HG03565 (cell line): ENCODE measurements at regions not wholly inside any gene's neighbourhood (a gene's known extent, or its start where the extent isn't known, plus 50 kb on each side); places are given as distances from the start of the nearest gene placed in this dataset.

Experiments
- ATAC-seq: cut with Tn5 transposase; IDR thresholded peaks from one replicate; pipeline ENCODE4 v1.9.1; 2021; ENCODE audit warnings: mild to moderate bottlenecking, moderate library complexity; ENCODE audit not compliant: unreplicated experiment

DNA sequence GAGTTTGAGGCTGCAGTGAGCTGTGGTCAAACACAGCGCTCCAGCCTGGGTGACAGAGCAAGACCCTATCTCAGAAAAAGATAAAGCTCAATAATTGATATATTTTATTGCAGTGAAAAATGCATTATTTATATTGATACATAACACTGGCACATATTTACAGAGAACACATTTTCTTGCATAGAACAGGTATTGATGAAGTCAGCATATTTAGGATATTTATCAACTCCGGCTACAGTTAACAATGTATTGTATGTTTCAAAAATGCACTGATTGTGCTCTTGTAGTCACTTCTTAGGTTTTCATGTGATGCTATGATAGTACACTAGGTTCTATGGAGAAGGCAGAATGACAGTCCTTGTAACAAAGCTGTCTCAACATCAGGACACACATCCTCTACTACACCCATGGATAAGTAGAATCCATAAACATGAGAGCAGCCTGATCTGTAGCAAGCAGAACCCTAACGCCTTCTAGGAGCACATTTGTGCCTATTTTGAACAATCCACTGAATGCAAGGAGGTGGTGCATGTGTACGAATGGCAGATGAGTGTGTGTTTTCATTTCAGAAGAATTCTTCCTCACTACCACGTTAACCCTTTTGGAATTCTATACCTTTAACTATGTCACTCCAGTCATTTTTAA is 586.1 kb upstream of the CELF2 start:
- no peak for ATAC-seq

DNA sequence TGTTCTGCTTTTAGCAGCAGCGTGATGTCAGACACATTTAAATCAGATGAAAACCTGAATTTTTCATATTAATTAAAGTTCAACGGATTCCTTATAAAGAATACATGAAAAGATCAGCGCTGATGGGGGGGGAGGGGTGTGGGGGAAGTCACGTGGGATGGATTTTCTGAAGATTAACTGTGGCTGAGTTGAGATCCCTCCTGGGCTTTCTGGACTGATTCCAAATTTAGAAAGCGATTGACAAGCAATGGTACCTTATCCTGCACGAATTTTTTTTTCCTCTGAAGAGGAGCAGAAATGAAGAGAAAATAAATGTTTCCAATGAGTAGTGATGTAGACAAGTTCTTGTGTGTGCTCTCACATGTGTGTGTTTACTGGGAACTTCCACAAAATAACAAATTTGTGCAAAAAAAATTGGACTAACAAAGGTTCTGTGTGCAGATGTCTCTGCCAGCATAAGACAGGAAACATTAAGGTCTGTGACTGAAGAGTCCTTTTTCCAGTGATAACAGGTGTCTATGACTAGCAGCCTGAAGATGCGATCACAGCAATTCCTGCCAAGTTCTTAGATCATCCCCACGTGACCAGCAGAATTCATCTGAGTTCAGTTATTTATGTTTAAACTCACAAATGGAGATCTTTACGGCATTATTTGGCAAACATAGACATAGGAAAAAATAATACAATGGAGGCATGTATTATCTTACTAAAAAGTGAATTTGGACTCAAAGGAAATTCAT is 585.2 kb upstream of the CELF2 start:
- ATAC-seq = no peak

DNA sequence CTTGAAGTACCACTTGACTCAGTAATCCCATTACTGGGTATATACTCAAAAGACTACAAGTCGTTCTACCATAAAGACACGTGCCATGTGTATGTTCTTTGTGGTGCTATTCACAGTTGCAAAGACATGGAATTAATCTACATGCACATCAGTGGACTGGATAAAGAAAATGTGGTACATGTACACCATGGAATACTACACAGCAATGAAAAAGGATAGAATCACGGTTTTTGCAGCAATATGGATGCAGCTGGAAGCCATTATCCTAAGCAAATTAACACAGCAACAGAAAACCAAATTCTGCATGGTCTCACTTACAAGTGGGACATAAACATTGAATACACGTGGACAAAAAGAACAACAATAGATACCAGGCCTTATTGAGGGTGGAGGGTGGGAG is 583.4 kb upstream of the CELF2 start:
- no peak for ATAC-seq

DNA sequence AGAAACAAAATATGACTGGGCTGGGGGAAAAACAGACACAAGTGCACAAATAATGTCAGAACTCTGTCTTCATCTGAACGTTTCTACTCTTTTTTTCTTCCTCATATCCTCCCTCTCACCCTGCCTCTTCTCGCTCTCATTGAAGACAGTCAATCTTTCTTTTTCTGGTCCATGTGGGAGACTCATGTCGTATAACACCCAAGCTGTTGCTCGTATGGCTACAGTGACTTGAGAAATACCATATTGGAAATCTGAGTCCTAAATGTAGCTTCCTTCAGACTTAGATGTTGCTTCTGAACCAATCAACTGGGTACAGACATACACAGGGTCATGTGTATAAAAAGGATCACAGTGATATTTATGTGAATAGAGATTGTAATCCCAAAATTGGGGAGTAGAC is 579.8 kb upstream of the CELF2 start:
- no peak for ATAC-seq

DNA sequence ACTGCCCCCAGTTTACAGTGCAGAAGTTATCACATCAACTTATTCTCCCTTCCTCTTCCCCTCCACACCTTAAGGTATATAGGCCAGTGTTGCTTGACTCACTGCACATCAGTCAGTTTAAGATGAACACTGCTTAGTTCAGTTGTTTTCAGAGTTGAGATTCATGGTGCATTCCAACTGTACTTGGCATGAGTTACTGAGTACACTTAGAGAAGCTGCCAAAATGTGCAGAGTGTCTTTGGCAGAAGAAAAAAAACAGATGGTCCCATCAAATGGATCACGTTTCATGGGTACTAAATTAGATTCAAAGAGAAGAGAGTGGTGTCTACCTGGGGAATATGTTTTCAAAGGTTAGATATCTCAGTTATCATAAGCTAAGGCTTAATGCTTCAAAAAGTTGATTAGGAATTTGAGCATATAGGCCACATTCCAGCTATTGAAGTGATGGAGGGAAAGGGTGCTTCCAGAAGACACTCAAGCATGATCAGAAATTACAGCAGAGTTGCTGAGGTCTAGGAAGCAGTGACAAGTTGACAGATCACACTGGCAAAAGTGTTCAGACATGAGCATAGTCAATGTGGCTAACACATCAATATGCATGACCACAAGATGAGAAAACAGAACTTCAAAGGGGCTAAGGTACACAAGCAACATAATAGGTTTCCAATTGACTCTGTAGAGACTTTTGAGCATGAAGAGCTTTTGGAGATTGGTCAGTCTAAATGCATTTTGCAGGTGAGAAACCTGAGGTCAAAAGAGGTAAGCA is 579.2 kb upstream of the CELF2 start:
- no peak for ATAC-seq

DNA sequence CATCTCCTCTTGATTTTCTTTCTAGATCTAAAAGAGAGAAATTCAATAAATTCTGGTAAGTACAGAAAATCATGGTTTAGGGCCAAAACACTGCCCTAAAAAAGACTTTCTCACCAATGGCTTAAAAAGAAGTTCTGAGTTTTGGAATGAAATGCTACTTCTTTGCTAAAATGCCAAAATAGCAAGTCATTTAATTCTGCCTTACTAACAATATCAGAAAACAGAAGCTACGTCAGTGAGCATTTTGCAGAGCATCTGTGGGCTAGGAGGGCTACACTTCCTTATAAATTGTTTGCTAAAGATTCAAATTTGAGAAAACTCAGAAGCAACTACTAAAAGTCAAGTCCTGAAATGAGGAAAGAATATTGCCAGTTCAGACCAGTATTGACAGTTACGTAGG is 560.8 kb upstream of the CELF2 start:
- no peak for ATAC-seq

DNA sequence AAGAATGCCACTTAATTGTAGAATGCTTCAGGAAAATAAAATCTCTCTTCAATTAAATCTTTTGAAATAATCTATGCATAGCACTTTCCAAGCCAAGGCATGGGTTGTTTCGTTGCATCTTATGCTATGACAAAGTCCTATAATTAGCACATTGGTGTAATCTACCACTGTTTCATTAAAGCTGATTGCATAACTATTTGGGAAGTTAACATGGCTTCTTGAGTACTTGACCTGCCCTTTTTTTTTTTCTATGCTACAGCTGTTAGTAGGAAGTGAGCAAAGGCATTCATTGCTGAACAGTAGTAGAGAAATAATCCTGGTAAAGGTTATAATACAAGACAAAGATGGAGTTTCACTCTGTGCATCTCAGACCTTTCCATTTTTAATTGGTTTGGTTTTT is 557.2 kb upstream of the CELF2 start:
- ATAC-seq = no peak

DNA sequence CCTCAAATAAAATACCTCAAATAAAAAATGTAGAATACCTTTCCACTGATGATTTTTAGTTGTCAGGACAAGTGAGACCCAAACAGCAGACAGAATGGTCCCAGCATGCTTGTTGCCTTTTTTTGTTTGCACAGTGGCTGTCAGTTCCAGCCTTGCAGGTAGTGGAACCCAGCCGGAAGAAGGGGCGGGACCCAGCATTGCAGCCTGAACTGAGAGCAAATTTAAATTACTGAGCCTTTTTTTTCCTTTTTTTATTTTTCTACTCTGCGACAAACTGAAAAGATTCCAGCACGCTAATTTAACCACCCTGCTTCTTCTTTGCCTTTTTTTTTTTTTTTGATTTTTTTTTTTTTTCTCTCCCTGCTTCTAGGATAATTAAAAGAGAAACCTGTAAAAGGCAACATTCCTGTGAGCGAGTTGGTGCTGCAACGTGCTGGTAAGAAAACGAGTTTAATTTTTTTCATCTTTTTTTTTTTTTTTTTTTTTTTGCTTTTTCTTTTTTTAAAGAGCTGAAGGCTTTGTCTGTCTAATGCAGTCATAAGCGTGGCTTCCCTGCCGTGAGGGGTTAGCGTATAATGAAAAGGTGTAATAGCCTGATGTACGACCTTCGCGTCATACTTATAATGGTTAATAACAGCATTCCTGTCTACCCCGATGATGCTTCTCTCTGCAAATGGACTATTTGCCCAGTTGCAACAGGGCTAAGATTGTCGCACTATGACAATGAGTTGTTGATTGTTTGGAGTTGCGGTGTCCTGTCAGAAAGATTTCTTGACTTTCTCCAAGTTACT is 555.3 kb upstream of the CELF2 start:
- no peak for ATAC-seq

DNA sequence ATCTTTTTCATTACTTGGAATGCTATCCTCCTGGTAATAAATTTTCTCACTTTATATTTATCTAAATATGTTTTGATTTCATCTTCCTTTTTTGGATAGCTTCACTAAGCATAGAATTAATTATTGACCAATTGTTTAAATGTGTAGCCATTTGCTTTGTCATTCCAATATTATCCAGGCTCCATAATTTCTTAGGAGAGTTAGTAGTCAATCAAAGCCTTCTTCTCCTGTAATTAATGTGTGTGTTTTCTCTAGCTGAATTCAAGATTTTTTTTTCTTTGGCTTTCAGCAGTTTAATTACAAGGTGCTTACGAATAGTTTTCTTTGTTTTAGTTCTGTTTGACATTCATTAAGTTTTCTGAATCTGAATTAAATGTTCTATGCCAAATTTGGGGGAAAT is 545.9 kb upstream of the CELF2 start:
- no peak for ATAC-seq

DNA sequence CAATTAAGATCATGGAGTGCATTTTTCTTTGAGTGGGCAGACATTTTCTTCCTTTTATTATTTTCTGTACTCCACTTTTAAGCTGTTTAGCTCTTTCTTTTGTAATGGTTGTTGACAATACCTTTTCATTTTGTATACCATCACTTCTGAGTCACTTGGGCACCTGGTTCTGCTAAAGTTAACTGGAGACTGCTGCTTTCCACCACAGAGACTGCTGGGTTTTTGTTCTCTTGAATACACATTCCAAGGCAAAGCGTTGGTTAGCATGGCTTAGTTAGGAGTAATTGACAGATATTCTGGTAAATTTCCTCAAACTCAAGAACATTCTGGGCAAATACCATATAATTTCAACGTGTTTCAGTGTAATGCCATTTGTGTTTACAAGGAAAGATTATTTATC is 541.9 kb upstream of the CELF2 start:
- no peak for ATAC-seq

DNA sequence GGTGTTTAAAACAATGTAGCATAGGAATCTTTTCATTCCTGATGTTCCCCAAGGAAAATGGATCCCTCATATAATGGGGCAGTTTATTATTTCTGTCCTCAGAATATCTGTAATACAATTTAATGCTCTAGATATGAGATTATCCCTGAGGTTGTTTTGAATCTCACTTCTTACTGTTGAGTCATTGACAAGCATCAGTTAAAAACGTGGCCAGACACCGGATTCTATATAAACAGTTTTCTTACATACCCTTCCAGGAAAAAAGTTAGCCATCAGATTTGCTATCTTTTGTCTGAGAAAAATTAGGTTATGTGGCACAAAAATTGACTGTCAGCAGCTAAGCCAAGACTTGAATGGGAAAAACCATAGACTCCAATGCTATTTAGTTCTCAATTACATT is 539.8 kb upstream of the CELF2 start:
- ATAC-seq = no peak

DNA sequence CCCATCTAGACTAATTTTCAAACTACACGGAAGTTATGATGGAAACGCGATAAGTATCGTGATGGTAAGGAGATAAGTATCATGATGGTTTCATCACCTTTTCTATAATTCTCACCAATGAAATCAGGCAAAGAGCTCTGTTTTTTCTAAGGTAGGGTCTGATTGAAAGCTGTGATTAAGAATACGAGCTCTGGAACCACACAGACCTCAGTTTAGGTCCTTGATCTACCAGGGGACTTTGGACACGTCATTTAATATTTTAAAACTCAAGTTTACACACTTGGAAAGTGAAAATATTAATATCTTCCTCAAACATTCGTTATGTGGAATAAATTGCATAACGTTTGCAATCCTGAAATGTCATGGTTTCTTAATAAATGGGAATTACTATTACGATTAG is 538.2 kb upstream of the CELF2 start:
- ATAC-seq = no peak

DNA sequence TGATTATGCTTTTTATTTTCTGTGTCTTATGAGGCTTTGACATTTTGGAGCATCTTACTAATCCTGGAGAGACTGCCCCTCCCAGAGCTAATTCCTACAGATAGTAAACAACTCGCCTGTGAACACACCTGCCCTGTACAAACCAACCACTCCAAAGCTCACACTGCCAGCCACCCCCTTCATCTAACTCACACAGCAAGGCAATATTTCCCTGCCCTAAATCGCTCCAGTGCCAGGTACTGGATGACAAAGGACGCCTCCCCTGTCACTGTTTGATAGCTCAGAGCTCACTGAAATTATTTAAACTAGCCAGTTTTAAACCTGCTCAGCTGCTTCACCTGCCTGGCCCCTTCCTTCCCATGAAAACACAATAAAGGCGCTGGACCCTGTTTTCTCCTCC is 535.1 kb upstream of the CELF2 start:
- no peak for ATAC-seq

DNA sequence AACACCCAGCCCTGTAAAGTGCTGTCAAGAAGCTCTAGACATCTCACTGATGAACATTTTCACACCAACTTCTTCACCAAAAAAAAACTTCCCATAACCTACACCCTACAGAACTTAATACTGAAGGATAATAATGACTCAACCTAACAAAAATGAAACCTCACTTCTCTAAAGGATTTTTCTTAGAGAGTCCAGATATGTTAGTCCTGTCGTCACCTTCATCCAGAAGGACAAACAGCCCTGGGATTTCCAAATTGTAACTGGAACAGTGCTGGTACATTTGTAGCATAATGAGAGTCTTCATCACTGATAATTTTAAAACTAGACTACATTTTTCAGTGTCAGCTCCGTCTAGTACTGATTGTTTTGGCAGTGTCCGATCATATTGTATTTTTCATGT is 528.6 kb upstream of the CELF2 start:
- ATAC-seq = no peak

DNA sequence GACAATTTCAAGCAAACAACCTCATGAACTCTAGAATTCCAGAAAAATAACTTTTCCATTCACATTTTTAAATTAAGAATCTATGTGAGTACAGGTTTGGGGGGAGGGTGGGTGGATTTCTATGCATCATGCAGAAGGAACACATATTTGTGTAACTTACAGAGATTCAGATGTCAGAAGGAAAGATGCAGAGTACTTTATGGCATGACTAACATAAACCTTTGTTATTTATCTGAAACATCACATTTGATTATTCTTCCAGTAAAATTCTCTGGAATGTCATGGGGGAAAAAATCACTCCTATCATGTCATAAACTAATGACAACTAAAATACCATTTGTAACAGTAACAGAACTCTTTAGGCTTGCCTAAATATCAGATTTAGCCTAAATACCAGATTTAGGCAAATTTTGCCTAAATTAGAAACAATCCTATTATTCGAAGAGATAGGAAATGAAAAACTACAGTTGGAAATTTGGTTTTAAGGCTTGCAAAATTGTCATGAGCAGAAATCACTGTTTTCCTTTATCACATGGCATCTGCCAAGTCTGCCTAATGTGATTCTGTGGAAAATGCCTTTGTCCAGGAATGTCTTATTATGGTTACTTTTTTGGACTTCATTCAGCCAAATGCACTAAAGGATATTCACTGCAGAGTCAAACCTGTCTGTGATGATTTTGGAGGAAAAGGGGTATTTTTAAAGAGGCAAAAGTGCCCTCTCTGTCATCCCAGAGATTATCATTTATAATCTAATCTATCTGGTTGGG is 527.7 kb upstream of the CELF2 start:
- no peak for ATAC-seq

DNA sequence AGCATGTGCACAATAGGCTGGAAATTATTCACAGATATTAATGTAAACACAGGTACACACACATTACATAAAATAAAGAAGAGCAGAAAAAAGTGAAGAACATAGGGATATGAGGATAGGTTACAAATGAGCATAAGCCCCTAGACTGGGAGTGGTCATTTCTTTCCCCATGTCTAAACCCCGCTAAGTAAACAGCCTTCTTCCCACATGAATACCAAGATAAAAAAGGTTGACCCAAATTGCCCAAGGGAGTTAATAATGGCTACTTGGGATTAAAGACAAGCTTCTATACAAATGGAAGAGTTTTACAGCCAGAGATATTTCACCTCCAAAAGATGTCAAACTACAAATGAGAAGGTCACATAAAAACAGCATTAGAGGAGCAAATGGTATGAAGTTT is 527.1 kb upstream of the CELF2 start:
- no peak for ATAC-seq

DNA sequence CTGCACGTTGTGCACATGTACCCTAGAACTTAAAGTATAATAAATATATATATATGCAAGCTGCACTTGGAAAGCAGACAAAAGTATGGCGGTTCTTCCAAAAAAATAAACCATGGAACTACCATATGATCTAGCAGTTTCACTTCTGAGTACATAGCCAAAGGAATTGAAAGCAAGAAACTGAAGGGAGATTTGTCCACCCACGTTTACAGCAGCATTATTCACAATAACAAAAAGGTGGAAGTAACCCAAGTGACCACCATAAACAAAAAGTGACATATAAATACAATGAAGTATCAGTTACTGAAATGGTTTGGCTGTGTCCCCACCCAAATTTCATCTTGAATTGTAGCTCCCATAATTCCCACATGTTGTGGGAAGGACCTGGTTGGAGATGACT is 525.3 kb upstream of the CELF2 start:
- no peak for ATAC-seq

DNA sequence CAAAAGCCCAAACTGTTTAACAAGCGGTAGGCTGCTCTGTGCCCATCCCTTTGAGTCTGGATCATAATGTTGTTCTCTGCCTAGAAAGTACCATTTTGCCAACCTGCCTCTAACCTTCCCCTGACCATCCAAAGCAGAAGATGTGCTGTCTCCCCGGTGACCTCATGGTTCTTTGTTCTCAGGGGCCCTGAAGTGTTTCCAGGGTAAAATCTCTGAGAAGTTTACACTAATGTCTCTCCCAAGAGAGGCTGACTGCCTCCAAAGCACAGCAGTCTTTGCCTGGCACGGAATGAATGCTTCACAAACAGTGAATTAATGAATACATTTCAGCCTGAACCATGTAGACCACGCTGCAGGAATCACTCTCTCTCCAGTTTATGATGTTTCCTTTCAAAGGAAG is 523.8 kb upstream of the CELF2 start:
- ATAC-seq = no peak

DNA sequence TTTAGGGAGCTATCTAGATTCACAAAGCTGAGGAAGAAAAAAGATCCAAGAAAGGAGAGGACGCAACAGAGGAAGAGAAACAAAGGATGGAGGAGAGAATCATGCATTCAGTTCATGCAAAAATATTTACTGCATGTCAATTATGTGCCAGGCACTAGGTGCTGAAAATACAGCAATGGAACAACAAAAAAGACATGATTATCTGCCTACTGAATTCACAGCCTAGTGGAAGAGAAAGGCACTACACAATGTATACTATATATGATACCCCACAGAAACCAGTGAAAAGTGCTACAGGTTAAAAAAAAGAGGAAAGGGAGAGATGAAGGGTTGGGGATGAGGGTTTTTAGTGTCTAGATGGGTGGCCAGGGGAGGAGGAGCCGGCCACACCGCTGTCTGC is 520.4 kb upstream of the CELF2 start:
- ATAC-seq = no peak

DNA sequence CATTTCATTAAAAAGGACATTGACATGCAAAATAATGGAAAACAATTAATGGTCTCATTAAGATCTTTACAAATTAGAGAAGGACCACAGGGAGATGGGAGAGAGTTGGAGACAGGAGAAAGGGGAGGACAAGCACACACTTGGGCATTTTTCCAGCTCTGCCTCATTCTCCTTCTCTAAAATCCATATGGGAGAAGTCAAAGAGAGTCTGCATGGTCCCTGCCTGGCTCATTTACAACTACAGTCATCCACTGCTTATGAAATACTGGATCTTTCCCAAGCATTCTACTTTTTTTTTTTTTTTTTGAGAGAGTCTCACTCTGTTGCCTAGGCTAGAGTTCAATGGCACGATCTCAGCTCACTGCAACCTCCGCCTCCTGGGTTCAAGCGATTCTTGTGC is 518.9 kb upstream of the CELF2 start:
- ATAC-seq = no peak

DNA sequence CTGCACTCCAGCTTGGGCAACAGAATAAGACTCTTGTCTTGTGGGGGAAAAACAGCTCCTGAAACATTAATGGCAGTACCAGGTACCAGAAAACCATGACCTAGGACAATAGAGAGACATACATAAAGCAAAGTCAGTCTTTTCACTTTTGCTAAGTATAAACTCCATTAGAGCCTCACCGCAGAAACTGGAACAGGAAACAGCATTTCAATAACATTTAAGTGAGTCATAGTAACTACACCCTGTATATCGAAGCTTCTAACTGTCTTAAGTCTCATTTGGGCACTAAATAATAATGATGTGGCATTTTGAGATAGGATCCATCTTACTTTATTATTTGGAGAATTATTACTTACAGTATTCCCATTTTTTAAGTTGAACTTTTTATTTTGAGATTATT is 517.8 kb upstream of the CELF2 start:
- no peak for ATAC-seq
